Embryonic facial prominence (tissue), 1 donor: ENCODE measurements at regions not wholly inside any gene's neighbourhood (a gene's known extent, or its start where the extent isn't known, plus 50 kb on each side); places are given as distances from the start of the nearest gene placed in this dataset.
"Not testable (repeated sequence)": the region's sequence is repeated elsewhere in the genome, so short reads cannot be mapped to it uniquely, and the experiment has no call there.

Source experiments
- DNase-seq: peaks from one replicate; pipeline ENCODE4 v3.0.0-alpha.2; 2016; ENCODE audit errors: extremely low spot score

DNA sequence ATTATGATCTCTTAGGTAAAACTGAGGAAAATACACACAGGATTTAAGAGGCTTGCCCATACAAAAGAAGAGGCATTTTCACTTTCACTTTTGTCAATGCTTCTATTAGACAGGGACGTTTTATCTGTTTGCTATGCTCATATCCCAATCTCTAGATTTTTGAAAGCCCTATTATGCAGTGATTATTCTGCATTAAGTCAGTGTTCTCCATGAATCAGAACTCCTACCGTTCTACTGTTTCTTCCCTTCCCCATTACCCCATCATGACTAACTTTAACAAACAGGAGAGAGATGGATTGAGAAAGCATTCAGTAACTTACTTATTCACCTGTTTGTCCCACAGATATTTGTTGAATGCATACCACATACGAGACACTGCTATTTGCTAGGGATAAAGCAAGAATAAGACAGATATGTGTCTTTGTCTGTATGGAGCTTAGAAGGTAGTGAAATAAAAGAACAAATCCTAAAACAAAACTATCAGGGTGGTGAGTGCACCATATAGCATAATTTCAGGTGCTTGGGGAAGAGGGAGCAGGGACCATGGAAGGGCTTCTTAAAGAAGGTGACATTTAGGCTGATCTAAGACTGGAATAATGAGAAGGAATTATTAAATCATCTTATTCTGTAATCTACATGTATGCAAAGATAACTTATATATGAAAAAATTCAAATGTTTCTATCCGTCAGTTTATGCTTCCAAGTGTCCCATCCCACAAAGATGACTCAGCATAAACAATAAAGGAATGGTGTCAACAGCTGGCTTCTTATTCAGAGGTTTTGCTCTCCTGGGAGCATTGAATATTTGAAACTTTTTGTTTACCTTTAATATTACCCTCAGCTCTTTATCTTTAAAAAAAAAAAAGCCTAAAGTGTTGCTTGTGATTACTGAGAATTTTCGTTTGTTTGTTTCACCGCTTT is 328.1 kb downstream of the HINT1 start:
- no peak for DNase-seq

DNA sequence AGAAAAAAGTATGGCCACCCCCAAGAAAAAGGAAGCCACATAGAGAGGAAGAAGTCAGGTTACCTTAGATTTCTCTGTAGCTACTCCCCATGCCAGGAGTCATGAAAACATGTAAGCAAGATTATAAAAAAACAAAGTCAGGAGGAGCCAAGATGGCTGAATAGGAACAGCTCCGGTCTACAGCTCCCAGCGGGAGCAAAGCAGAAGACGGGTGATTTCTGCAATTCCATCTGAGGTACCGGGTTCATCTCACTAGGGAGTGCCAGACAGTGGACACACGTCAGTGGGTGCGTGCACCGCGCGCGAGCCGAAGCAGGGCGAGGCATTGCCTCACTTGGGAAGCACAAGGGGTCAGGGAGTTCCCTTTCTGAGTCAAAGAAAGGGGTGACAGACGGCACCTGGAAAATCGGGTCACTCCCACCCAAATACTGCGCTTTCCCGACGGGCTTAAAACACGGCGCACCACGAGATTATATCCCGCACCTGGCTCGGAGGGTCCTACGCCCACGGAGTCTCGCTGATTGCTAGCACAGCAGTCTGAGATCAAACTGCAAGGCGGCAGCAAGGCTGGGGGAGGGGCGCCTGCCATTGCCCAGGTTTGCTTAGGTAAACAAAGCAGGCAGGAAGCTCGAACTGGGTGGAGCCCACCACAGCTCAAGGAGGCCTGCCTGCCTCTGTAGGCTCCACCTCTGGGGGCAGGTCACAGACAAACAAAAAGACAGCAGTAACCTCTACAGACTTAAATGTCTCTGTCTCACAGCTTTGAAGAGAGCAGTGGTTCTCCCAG is 347.3 kb downstream of the HINT1 start:
- DNase-seq: not testable (repeated sequence)

- DNase-seq: no peak
Measured at GRCh38 chr5:130815246-130815645, 349.8 kb downstream of the HINT1 start.

DNA sequence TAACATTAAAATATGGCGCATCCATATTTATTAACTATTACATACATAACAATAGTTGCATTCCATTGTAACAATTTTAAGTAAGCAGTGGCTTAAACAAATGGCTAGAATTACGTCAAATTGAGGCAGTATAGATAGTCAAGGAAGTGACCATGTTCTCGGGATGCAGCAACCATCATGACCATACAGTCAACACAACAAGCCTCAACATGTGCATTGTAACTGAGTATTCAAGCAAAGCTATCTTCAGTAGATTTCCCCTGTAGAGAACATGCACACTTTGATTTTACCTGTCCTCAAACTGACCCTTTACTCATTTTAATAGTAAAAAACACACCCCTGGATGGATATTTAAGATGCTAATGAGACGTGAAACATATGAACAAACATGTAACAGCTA is 356.4 kb downstream of the HINT1 start:
- DNase-seq: no peak

GRCh38 chr5:130805648-130806047 is 359.4 kb downstream of the HINT1 start:
- no peak for DNase-seq

DNA sequence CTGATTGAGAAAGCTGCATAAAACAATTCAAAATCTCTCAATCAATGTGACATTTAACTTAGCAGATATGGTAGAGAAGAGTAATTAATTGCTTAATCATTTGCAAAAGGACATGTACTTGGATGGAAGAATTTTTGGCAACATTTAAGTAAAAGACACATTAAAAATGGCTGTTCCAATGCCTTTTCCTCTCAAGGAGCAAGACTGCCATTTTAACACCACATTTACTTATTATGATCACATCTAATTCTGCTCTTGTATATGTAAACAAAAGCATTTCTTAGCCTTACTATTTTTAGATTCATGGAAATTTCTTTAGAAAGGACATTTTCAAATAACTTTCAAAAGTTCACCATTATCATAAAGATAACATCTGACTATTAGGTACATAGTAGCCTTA is 360.0 kb downstream of the HINT1 start:
- no peak for DNase-seq

DNA sequence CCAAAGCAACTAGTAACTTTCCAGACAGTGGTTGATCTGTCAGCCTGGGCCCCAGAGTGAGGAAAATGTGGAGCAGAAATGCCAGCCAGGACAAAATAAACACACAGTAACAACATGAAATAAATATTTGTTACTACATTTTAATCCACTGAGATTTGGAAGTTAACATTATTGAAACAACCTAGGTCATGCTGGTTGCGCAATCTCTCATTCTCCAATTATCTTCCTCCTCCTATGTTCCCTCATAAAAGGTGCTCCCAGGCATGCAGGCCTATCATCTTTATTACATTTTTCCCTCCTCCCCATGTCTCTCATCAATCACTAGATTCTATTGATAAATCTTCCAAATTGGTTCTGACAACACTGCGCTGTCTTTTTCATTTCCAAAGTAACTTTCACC is 363.1 kb downstream of the HINT1 start:
- DNase-seq: no peak

DNA sequence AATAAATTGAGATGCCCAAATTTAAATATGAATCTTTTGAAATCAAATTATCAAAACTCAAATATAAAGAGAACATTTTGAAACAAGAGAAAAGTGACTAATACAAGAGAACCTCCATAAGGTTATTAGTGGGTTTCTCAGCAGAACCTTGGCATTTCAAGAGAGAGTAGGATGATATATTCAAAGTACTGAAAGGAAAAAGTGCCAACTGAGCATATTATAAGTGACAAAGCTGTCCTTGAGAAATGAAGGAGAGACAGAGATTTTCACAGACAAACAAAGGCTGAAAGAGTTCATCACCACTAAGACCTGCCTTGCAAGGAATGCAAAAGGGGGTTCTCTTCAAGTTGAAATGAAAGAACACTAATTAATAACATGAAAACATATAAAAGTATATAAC is 366.0 kb downstream of the HINT1 start:
- no peak for DNase-seq

DNA sequence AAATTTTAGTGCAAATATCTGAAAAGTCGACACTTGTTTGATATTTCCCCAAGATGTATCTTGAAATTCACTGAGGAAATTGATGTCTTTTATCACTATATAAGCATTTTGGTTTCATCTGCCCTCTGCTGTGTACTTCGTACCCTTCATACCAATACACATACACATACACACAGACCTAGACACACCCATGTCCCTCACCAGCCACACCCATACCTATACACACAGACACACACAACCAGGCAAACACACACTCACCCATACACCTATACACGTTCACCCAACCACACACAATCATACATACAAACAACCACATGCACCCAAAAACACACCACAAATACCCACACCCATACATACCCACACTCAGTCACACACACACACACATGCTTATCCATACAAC is 367.8 kb downstream of the HINT1 start:
- no peak for DNase-seq

DNA sequence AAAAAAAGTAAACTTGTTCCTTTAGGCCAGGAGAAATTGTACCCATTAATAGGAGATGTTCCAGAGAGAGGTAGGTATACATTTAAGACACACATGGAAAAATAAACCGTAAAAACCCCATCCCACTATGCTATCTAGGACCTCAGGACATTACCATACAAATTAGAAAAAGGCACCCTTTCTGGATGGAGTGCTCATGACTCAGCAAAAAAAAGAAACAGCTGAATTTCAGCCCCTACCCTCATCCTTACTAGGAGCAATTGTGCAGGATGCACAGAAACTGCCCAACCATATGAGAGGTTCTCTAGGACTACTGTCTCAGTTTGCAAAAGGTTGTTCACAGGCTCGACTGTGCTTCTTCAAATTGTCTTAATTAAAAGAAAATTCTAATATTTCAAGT is 368.2 kb downstream of the HINT1 start:
- no peak for DNase-seq

DNA sequence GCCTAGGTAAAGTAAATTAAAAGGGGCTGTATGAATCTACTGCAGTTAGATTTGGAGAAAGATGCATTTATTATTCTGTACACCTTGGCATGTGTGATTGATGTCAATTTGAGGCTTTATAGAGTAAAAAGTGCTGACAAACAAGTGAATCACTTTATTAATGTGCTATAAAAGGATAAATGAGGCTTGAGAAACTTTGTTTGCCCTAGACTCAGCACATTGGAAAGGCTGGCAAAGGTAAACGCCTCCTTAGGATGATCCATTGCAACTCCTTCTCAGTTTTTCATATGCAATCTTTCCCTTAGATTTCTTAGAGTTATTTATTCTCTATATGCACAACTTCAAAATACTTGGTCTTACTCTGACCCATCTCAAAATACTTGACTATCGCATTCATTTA is 369.0 kb downstream of the HINT1 start:
- DNase-seq: no peak

DNA sequence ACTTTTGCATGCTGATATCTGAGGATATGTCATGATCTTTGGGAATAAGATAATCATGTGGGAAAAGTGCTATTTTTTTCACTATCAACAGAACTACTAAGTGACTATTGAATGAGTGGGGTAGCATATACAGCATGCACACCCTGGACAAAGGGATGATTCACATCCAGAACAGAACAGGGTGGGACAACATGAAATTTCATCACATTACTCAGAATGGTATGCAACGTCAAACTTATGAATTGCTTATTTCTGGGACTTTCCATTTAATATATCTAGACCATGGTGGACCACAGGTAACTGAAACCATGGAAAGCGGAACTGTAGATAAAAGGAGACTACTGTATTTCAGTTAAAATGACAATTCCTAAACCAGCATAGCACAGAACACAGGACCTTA is 370.0 kb downstream of the HINT1 start:
- DNase-seq: no peak

DNA sequence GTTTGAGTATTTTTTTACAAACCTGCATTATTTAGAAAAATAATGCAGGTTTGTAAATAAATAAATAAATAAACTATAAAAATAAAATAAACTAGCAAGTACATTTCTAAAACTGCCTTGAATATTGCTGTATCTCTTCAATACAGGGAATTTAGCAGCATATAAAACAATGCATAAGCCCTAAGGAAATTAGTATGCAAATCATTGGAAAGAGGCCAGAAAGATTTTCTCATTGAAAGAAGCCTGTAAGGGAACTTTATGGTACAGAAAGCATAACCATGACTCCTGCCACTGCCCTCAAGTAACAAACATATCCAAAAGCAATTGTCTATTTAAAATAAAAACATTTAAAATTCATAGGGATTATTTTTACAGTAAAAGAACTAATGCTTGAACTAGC is 387.3 kb downstream of the HINT1 start:
- no peak for DNase-seq

DNA sequence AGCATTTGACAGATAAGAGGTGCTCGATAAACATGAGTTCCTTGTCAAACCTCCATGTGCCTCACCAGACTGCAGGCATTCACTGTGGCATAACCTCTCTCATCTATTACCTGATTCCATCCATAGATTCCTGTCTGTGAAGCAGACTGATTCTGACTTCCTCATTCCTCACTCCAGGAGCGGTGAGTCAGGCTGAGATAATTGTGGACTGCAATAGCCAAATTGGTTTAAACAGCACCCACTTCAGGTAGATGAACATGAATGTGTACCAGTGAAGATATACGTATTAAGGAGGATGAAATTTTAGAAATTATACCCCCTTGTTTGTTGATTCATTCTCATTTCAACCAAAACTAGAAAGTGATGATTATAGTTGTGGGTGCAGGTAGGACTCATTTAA is 391.2 kb downstream of the HINT1 start:
- DNase-seq: no peak

DNA sequence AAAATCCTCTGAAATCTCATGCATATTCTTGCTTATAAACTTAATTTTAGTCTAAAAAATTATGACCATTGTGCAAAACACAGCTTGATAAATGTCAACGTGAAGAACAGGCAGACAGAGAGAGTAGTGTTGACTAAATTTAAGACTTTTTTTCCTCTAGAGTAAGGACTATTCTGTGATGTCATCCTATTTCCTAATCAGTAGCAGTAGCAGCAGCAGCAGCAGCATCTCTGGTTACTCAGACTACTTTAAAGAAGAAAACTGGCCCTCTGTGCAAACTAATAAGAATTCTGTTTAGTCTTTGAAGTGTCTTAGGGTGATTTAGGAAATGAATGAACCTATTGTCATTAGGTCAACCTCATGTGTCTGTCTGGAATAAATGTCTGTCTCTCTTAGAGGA is 403.0 kb downstream of the HINT1 start:
- no peak for DNase-seq

DNA sequence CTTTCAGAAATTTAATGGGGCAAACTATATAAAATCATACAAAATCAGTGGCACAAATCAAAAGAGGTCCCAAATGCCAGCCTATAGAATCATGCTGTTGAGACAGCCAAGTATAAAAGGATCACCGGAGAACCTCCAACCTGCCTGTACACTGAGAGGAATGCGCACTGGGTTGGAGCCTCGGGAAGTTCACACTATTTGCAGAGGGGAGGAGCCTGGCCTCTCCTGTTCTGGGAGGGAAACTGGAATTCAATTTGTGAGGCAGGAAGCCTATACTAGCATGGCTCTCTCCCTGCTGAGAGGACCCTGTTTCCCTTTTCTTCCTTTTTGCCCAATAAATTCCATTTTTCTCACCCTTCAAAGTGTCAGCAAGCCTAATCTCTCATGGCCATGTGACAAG is 406.0 kb downstream of the HINT1 start:
- no peak for DNase-seq

GRCh38 chr5:130747556-130747955 is 417.5 kb downstream of the HINT1 start:
- DNase-seq: no peak

- not testable (repeated sequence) for DNase-seq
Measured at GRCh38 chr5:130746641-130747040, 418.4 kb downstream of the HINT1 start.

DNA sequence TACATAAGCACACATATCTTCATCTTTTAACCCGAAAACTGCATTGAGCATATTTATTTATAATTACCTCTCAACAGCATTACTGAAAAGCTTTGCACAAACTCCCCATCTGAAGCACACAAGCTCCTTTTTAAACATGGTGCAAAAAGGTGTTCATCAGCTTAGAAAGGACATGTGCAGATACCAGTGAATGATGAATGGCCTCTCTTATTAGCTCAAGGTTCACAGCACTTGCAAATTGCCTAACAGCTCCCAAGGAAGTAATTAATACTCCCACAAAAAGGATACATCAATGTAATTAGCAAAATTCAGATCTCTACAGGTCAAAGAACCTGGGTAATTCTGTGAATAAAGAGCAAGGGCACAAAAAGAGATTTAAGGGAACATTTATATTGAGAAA is 422.0 kb downstream of the HINT1 start:
- no peak for DNase-seq

- no peak for DNase-seq
Measured at GRCh38 chr5:130740047-130740569, 424.9 kb downstream of the HINT1 start.

- no peak for DNase-seq
Measured at GRCh38 chr5:130731839-130732238, 433.2 kb downstream of the HINT1 start.

GRCh38 chr5:130729541-130729940 is 435.5 kb downstream of the HINT1 start:
- no peak for DNase-seq

DNA sequence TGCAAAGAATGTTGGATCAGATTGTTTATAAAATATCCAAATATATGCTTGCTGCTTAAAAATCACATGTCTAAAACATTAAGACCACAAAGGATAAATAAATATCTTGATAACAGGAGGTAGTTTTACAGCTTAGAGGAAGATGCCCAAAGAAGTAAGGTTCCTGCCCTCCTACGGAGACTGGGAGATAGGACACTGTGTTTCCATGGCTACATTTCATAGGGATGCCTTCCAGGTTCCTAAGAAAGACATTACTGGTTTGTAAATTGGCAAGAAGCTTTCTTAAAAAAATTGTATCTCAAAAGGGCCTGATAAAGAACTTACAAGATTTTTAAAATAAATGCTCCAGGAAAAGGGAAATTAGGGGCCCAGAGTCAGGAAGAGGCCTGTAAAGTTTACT is 437.2 kb downstream of the HINT1 start:
- no peak for DNase-seq
